Natural killer cell (primary cell): ENCODE measurements at regions not wholly inside any gene's neighbourhood (a gene's known extent, or its start where the extent isn't known, plus 50 kb on each side); places are given as distances from the start of the nearest gene placed in this dataset.

Experiments
- ATAC-seq, 3 donors: fragments of 150-1000 bp in 2 of 3; fragments of 200-7000 bp in 1 of 3; cut with Tn5 transposase; 1 replicate in 1 of 3; 2 replicates in 2 of 3; pipeline ENCODE4 v1.10.0; 2021; ENCODE audit warnings: mild to moderate bottlenecking in 2 of 3, moderate library complexity in 2 of 3
- DNase-seq, 2 donors: peaks; one replicate each; pipeline versions ENCODE4 v3.0.0 to v3.0.0-alpha.2; 2013 to 2021; ENCODE audit warnings: mixed read lengths in 1 of 2
- H3K27ac ChIP-seq: one replicate; pipeline ENCODE4 v1.5.1; 2013; ENCODE audit warnings: mild to moderate bottlenecking, low read length
- H3K27me3 ChIP-seq: one replicate; pipeline ENCODE4 v1.6.1; 2013; ENCODE audit warnings: low read length; ENCODE audit not compliant: control insufficient read depth, insufficient read depth
- H3K36me3 ChIP-seq: one replicate; pipeline ENCODE4 v1.6.1; 2013; ENCODE audit warnings: low read length; ENCODE audit not compliant: control insufficient read depth, insufficient read depth
- H3K4me1 ChIP-seq: one replicate; pipeline ENCODE4 v1.6.1; 2013; ENCODE audit warnings: low read length; ENCODE audit not compliant: control insufficient read depth, insufficient read depth
- H3K4me3 ChIP-seq: one replicate; pipeline ENCODE4 v1.5.1; 2013; ENCODE audit warnings: low read length
- H3K9me3 ChIP-seq: one replicate; pipeline ENCODE4 v1.6.1; 2013; ENCODE audit warnings: low read length; ENCODE audit not compliant: control insufficient read depth, insufficient read depth
- H3K27ac Mint-ChIP-seq, 2 donors: one replicate each; pipeline ENCODE4 v1.8.0; 2022; ENCODE audit warnings: mild to moderate bottlenecking in 2 of 2, mixed read lengths in 2 of 2, moderate library complexity in 1 of 2
- H3K27me3 Mint-ChIP-seq, 2 donors: one replicate each; pipeline ENCODE4 v1.8.0; 2022; ENCODE audit warnings: low read depth in 2 of 2, mixed read lengths in 2 of 2
- H3K36me3 Mint-ChIP-seq: one replicate; pipeline ENCODE4 v1.8.0; 2022; ENCODE audit warnings: mixed read lengths
- H3K4me1 Mint-ChIP-seq, 2 donors: one replicate each; pipeline ENCODE4 v1.8.0; 2022; ENCODE audit warnings: mixed read lengths in 2 of 2
- H3K4me3 Mint-ChIP-seq: one replicate; pipeline ENCODE4 v1.8.0; 2022; ENCODE audit warnings: mild to moderate bottlenecking, moderate library complexity, mixed read lengths
- H3K9me3 Mint-ChIP-seq, 2 donors: one replicate each; pipeline ENCODE4 v1.8.0; 2022; ENCODE audit warnings: mixed read lengths in 2 of 2
- WGBS: methylation state at CpG from one replicate; pipeline ENCODE4 v1.1.7; 2013; ENCODE audit warnings: missing lambda C conversion rate; ENCODE audit not compliant: insufficient coverage; 5-methylcytosine and 5-hydroxymethylcytosine counted together
- intact Hi-C: fragments of 100-400 bp; cut with micrococcal nuclease; formaldehyde crosslinking; loops from one replicate; pipeline ENCODE4 v1.14.2; 2022
- TF ChIP-seq, protein P1 (sequence below): fragments of 200-600 bp; IDR thresholded peaks from one replicate; pipeline ENCODE4 v1.8.0; 2022; ENCODE audit warnings: antibody characterized with exemption

DNA sequence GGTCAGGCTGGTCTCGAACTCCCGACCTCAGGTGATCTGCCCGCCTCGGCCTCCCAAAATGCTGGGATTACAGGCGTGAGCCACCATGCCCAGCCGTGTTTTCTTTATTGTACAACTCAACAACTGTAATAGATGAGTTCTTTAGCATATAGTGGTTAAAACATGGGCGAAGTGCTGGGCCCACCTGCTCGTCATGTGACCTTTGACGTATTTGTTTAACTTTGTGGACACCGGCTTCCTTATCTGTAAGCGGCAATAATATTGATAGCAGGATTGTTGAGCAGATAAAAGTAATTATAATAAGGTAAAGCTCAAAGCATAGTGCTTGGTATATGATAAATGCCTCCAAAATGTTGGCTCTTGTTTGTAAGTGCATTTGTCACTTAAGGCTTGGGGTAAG, 460.3 kb downstream of the KLF12 start:
- no peaks in the 10 kb centered on the region for H3K9me3 Mint-ChIP-seq
- TF ChIP-seq, protein P1, sequence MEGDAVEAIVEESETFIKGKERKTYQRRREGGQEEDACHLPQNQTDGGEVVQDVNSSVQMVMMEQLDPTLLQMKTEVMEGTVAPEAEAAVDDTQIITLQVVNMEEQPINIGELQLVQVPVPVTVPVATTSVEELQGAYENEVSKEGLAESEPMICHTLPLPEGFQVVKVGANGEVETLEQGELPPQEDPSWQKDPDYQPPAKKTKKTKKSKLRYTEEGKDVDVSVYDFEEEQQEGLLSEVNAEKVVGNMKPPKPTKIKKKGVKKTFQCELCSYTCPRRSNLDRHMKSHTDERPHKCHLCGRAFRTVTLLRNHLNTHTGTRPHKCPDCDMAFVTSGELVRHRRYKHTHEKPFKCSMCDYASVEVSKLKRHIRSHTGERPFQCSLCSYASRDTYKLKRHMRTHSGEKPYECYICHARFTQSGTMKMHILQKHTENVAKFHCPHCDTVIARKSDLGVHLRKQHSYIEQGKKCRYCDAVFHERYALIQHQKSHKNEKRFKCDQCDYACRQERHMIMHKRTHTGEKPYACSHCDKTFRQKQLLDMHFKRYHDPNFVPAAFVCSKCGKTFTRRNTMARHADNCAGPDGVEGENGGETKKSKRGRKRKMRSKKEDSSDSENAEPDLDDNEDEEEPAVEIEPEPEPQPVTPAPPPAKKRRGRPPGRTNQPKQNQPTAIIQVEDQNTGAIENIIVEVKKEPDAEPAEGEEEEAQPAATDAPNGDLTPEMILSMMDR = no peak
- H3K4me3 Mint-ChIP-seq = no peak overlapping the region
- ATAC-seq (no peak), DNase-seq (no peak)
- no peak overlapping the region for H3K4me3 ChIP-seq
- no peak overlapping the region for H3K27ac ChIP-seq
- H3K27me3 Mint-ChIP-seq = no peaks in the 10 kb centered on the region
- H3K27me3 ChIP-seq = no peaks in the 10 kb centered on the region
- no peaks in the 10 kb centered on the region for H3K36me3 Mint-ChIP-seq
- no peaks in the 10 kb centered on the region for H3K4me1 Mint-ChIP-seq
- intact Hi-C loops = no loop called here
- H3K4me1 ChIP-seq = no peaks in the 10 kb centered on the region
- 97% methylated on average over 11 of the region's 11 CpGs for WGBS
- no peaks in the 10 kb centered on the region for H3K36me3 ChIP-seq
- H3K27ac Mint-ChIP-seq = no peak overlapping the region
- no peaks in the 10 kb centered on the region for H3K9me3 ChIP-seq

DNA sequence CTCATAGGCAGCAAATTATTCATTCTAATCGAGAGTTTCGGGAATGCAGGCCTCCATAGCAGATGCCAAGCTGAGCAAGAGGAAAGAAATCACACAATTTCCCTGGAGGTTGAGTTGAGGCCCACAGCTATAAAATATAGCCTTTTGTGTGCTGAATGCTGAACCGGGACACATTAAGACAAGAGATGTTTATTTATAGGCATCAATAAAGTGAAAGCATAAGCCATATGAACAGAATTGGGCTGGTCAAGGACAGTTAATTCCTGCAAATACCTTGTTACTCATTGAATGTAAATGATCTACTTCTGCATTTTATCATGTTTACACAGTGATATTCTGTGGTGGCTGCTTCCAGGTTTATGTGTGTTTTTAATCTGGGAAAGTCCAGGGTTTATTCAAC, 461.7 kb downstream of the KLF12 start:
- intact Hi-C loops = no loop called here
- no peak overlapping the region for H3K27ac ChIP-seq
- Mint-ChIP-seq H3K36me3 (no peaks in the 10 kb centered on the region), H3K27ac (no peak overlapping the region), H3K4me3 (no peak overlapping the region), H3K9me3 (no peaks in the 10 kb centered on the region), H3K4me1 (no peaks in the 10 kb centered on the region), H3K27me3 (no peaks in the 10 kb centered on the region)
- DNase-seq = no peak
- no peak for ATAC-seq
- no peaks in the 10 kb centered on the region for H3K27me3 ChIP-seq
- WGBS = 47% methylated on average over 3 of the region's 3 CpGs
- H3K36me3 ChIP-seq = no peaks in the 10 kb centered on the region
- no peak overlapping the region for H3K4me3 ChIP-seq
- H3K4me1 ChIP-seq = no peaks in the 10 kb centered on the region
- TF ChIP-seq, protein P1 = no peak
- no peaks in the 10 kb centered on the region for H3K9me3 ChIP-seq

DNA sequence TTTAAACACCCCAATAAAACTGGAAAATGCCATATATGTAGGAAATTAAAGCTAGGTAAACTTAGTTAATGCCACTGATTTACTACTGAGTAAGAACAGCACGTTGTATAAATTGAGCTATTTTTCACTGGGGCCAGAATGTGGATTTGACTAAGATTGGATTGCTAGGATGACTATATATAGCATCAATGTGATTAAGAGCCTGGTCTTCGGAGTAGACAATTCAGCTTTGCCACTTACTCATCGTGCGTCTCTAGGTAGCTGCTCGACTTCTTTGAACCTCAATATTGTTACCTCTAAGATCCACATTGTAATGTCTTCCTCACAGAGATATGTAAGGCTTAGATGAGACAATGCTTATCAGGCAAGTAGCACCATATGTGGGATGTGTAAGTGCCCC, 462.5 kb downstream of the KLF12 start:
- no peak overlapping the region for H3K4me3 Mint-ChIP-seq
- Histone ChIP-seq H3K9me3 (no peaks in the 10 kb centered on the region), H3K27ac (no peak overlapping the region), H3K4me1 (no peaks in the 10 kb centered on the region), H3K36me3 (no peaks in the 10 kb centered on the region), H3K27me3 (no peaks in the 10 kb centered on the region), H3K4me3 (no peak overlapping the region)
- no peak for ATAC-seq
- no peak for DNase-seq
- TF ChIP-seq, protein P1 = no peak
- intact Hi-C loops = no loop called here
- 98% methylated on average over 5 of the region's 5 CpGs for WGBS
- no peaks in the 10 kb centered on the region for H3K9me3 Mint-ChIP-seq
- H3K27me3 Mint-ChIP-seq = no peaks in the 10 kb centered on the region
- no peak overlapping the region for H3K27ac Mint-ChIP-seq
- H3K36me3 Mint-ChIP-seq = no peaks in the 10 kb centered on the region
- no peaks in the 10 kb centered on the region for H3K4me1 Mint-ChIP-seq

DNA sequence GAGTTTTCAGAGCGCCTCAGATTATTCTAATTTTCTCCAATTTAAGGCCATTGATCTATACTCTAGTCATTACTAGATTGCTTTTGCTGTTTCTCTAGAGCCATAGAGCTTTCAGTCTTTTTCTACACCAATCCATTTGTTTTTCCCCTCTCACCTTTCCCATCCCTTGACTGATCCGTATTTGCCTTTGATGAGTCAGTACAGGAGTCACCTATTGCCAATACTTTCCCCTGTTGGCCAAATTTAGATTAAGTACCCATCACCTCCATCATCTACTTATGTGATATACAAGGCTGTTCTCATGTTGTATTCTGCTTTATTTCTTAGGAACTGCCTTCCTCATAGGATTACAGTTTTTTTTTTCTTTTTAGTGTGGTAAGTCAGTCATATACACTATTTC, 463.2 kb downstream of the KLF12 start:
- no peak overlapping the region for H3K4me3 ChIP-seq
- intact Hi-C loops = no loop called here
- no peaks in the 10 kb centered on the region for H3K4me1 ChIP-seq
- H3K4me3 Mint-ChIP-seq = no peak overlapping the region
- DNase-seq (no peak), ATAC-seq (no peak)
- H3K9me3 ChIP-seq = no peaks in the 10 kb centered on the region
- WGBS = 90% methylated on average over 2 of the region's 2 CpGs
- H3K36me3 ChIP-seq = no peaks in the 10 kb centered on the region
- no peaks in the 10 kb centered on the region for H3K27me3 Mint-ChIP-seq
- H3K36me3 Mint-ChIP-seq = no peaks in the 10 kb centered on the region
- TF ChIP-seq, protein P1 = no peak
- H3K27me3 ChIP-seq = no peaks in the 10 kb centered on the region
- no peaks in the 10 kb centered on the region for H3K9me3 Mint-ChIP-seq
- H3K27ac Mint-ChIP-seq = no peak overlapping the region
- no peak overlapping the region for H3K27ac ChIP-seq
- no peaks in the 10 kb centered on the region for H3K4me1 Mint-ChIP-seq
